GM23338 (cell line): ENCODE measurements at regions not wholly inside any gene's neighbourhood (a gene's known extent, or its start where the extent isn't known, plus 50 kb on each side); places are given as distances from the start of the nearest gene placed in this dataset.

Experiments
- ATAC-seq: fragments of 200-7000 bp; cut with Tn5 transposase; 3 replicates; pipeline ENCODE4 v1.9.1; 2020
- DNase-seq: peaks from one replicate; pipeline ENCODE4 v3.0.0-alpha.2; 2015; ENCODE audit warnings: low spot score
- H2AFZ ChIP-seq: fragments of 200-600 bp; sonication (generic); 2 replicates; pipeline ENCODE4 v1.8.0; 2016; ENCODE audit warnings: antibody characterized with exemption, mild to moderate bottlenecking, moderate library complexity
- H3F3A ChIP-seq: fragments of 200-600 bp; sonication (generic); replicated peaks from 2 replicates; pipeline ENCODE4 v1.8.0; 2017; ENCODE audit warnings: antibody characterized with exemption, mixed run types, low read depth
- H3K27ac ChIP-seq: fragments of 200-600 bp; sonication (generic); 2 replicates; pipeline ENCODE4 v1.6.1; 2016; ENCODE audit warnings: low read depth
- H3K27me3 ChIP-seq: fragments of 200-600 bp; sonication (generic); 2 replicates; pipeline ENCODE4 v1.8.0; 2016; ENCODE audit warnings: mild to moderate bottlenecking, mixed run types, moderate library complexity; ENCODE audit not compliant: insufficient read depth
- H3K36me3 ChIP-seq: fragments of 200-600 bp; sonication (generic); 2 replicates; pipeline ENCODE4 v1.8.0; 2016; ENCODE audit warnings: mild to moderate bottlenecking; ENCODE audit not compliant: insufficient read depth
- H3K4me1 ChIP-seq: fragments of 200-600 bp; sonication (generic); 2 replicates; pipeline ENCODE4 v1.8.0; 2016; ENCODE audit warnings: mild to moderate bottlenecking, moderate library complexity; ENCODE audit not compliant: insufficient read depth
- H3K4me2 ChIP-seq: fragments of 200-600 bp; sonication (generic); 2 replicates; pipeline ENCODE4 v1.7.1; 2017; ENCODE audit warnings: mixed run types
- H3K4me3 ChIP-seq: fragments of 200-600 bp; sonication (generic); 2 replicates; pipeline ENCODE4 v1.6.1; 2016; ENCODE audit warnings: mixed run types
- H3K79me2 ChIP-seq: fragments of 200-600 bp; sonication (generic); replicated peaks from 2 replicates; pipeline ENCODE4 v1.8.0; 2017; ENCODE audit warnings: mild to moderate bottlenecking; ENCODE audit not compliant: insufficient read depth
- H3K9me2 ChIP-seq: fragments of 200-600 bp; sonication (generic); 2 replicates; pipeline ENCODE4 v1.8.0; 2017; ENCODE audit not compliant: insufficient read depth
- H4K20me1 ChIP-seq: fragments of 200-600 bp; sonication (generic); replicated peaks from 2 replicates; pipeline ENCODE4 v1.8.0; 2017; ENCODE audit warnings: mild to moderate bottlenecking; ENCODE audit not compliant: insufficient read depth
- H3K27ac Mint-ChIP-seq: 2 replicates; pipeline ENCODE4 v1.8.0; 2020; ENCODE audit warnings: inconsistent platforms, mild to moderate bottlenecking, moderate library complexity, mixed read lengths
- H3K27me3 Mint-ChIP-seq: 3 replicates; pipeline ENCODE4 v1.8.0; 2022; ENCODE audit warnings: low read depth, mild to moderate bottlenecking, moderate library complexity, mixed read lengths, inconsistent platforms; ENCODE audit not compliant: insufficient read depth, poor library complexity
- H3K36me3 Mint-ChIP-seq: 3 replicates; pipeline ENCODE4 v1.8.0; 2021; ENCODE audit warnings: low read depth, mild to moderate bottlenecking, inconsistent platforms, moderate library complexity, mixed read lengths
- H3K4me1 Mint-ChIP-seq: 3 replicates; pipeline ENCODE4 v1.8.0; 2020; ENCODE audit warnings: mild to moderate bottlenecking, inconsistent platforms, mixed read lengths
- H3K4me3 Mint-ChIP-seq: 3 replicates; pipeline ENCODE4 v1.8.0; 2021; ENCODE audit warnings: moderate library complexity, mild to moderate bottlenecking, inconsistent platforms, mixed read lengths
- H3K9me3 Mint-ChIP-seq: 3 replicates; pipeline ENCODE4 v1.8.0; 2020; ENCODE audit warnings: moderate library complexity, mild to moderate bottlenecking, inconsistent platforms, mixed read lengths
- CREB1 ChIP-seq: fragments of 250-450 bp; sonication (Bioruptor Pico); IDR thresholded peaks from 2 replicates; pipeline ENCODE4 v1.5.0; 2020; ENCODE audit warnings: low read depth, mild to moderate bottlenecking, moderate library complexity
- CTCF ChIP-seq, 2 experiments: fragments of 200-600 bp in 1 of 2; sonication (generic) in 1 of 2; conservative IDR thresholded peaks; 2 replicates each; pipeline versions ENCODE4 v1.5.1 to v1.6.1; 2016 to 2017; ENCODE audit warnings: antibody characterized with exemption in 2 of 2, low read depth in 2 of 2, mild to moderate bottlenecking in 2 of 2, moderate library complexity in 1 of 2
- EZH2 ChIP-seq: fragments of 200-600 bp; sonication (generic); IDR thresholded peaks from one replicate; pipeline ENCODE4 v1.8.0; 2017; ENCODE audit warnings: antibody characterized with exemption, mild to moderate bottlenecking, low read depth; ENCODE audit not compliant: unreplicated experiment
- JUNB ChIP-seq: IDR thresholded peaks from one replicate; pipeline ENCODE4 v1.6.1; 2016; ENCODE audit warnings: antibody characterized with exemption; ENCODE audit not compliant: unreplicated experiment
- POLR2AphosphoS5 ChIP-seq: IDR thresholded peaks from 2 replicates; pipeline ENCODE4 v1.6.1; 2016; ENCODE audit warnings: antibody characterized with exemption, low read depth
- STAT1 ChIP-seq: IDR thresholded peaks from one replicate; pipeline ENCODE4 v1.6.1; 2016; ENCODE audit warnings: antibody characterized with exemption; ENCODE audit not compliant: unreplicated experiment
- ZNF331 ChIP-seq: fragments of 250-450 bp; sonication (Bioruptor Pico); IDR thresholded peaks from 2 replicates; pipeline ENCODE4 v1.5.0; 2020; ENCODE audit warnings: low read depth, mild to moderate bottlenecking, moderate library complexity
- ZNF462 ChIP-seq: fragments of 250-450 bp; sonication (Bioruptor Pico); IDR thresholded peaks from 2 replicates; pipeline ENCODE4 v1.5.0; 2020; ENCODE audit warnings: mild to moderate bottlenecking, moderate library complexity

DNA sequence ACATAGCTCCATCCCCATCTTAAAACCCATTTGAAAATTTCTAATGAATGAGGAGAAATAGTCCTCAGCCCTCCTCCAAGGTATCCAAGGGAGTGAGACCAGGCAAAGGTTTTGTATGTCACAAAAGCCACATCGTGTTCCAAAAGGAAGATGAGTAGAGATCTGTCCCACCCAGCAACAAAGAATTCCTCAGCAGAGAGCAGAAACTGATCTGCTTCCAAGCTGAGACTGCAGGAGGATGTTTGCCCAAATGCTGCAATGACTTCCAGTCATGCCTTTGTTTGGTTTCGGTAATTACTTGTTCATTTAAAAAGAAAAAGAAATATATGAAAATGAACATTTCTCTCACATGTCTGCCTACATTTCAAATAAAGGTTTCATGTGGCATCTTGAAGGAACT, 186.9 kb downstream of the SETD4 start (continued):
- TF ChIP-seq ZNF462 (CRISPR knock-in tag) (no peak), ZNF331 (no peak)

DNA sequence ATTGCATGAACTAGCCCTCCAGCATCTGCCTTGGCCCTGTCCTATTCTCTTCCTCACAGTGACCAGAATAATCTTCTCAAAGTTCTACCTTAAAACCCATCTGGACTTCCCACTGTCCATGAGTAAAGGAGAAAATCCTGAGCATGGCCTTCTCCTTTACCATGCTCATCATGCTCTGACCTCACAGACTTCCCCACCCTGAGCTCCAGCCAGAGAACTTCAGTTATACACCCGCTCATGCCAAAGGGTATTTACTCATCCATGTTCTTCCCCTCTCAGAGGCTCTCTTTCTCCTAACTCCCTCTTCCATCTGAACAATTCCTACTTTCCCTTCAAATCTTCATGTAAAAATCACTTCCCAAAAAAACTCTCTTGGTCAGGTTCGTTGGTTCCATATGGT, 188.4 kb downstream of the SETD4 start:
- no peak for DNase-seq
- Histone ChIP-seq H3K9me2 (peaks cover 17% of the 10 kb centered on the region; the same call in 1 of the 2 replicates), H3K4me2 (no peak overlapping the region), H2AFZ (no peak overlapping the region), H3K79me2 (no peaks in the 10 kb centered on the region), H3K4me3 (no peak overlapping the region), H3K27ac (no peak overlapping the region), H3K4me1 (no peaks in the 10 kb centered on the region), H3F3A (no peaks in the 10 kb centered on the region), H3K36me3 (no peaks in the 10 kb centered on the region), H4K20me1 (no peaks in the 10 kb centered on the region), H3K27me3 (no peaks in the 10 kb centered on the region)
- no peak overlapping the region for H3K27ac Mint-ChIP-seq
- H3K4me1 Mint-ChIP-seq, result no peaks in the 10 kb centered on the region
- H3K27me3 Mint-ChIP-seq, result peaks cover 2% of the 10 kb centered on the region
- H3K36me3 Mint-ChIP-seq, result no peaks in the 10 kb centered on the region
- no peak for TF ChIP-seq ZNF462 (CRISPR knock-in tag)
- no peak for TF ChIP-seq STAT1
- TF ChIP-seq EZH2, result no peak
- TF ChIP-seq POLR2AphosphoS5, result no peak
- no peak for TF ChIP-seq ZNF331
- no peak for TF ChIP-seq JUNB
- no peak for TF ChIP-seq CTCF (conservative IDR thresholded peaks at IDR 0.05; ENCODE audit: low read depth in 2 of 2)
- TF ChIP-seq CREB1, result no peak
- ATAC-seq, result no peak
- peaks cover 4% of the 10 kb centered on the region; the same call in 1 of the 3 replicates for H3K9me3 Mint-ChIP-seq
- H3K4me3 Mint-ChIP-seq, result no peak overlapping the region
